GM13976 (cell line): ENCODE measurements at regions not wholly inside any gene's neighbourhood (a gene's known extent, or its start where the extent isn't known, plus 50 kb on each side); places are given as distances from the start of the nearest gene placed in this dataset.

Source experiments
- DNase-seq: peaks from one replicate; pipeline ENCODE4 v3.0.0; 2012; ENCODE audit warnings: low spot score
- in situ Hi-C: fragments of 300-500 bp; cut with MboI; formaldehyde crosslinking; loops from one replicate; pipeline ENCODE4 v1.12.0; 2022; ENCODE audit warnings: low sequenced_read_pairs, mixed read lengths, inconsistent platforms; ENCODE audit not compliant: unreplicated experiment
- TF ChIP-seq, protein P1 (sequence below): IDR thresholded peaks from 2 replicates; pipeline ENCODE4 v1.5.1; 2012; ENCODE audit warnings: borderline replicate concordance, mild to moderate bottlenecking; ENCODE audit not compliant: insufficient read depth; ENCODE audit errors: extremely low read depth, missing control alignments, control extremely low read depth

DNA sequence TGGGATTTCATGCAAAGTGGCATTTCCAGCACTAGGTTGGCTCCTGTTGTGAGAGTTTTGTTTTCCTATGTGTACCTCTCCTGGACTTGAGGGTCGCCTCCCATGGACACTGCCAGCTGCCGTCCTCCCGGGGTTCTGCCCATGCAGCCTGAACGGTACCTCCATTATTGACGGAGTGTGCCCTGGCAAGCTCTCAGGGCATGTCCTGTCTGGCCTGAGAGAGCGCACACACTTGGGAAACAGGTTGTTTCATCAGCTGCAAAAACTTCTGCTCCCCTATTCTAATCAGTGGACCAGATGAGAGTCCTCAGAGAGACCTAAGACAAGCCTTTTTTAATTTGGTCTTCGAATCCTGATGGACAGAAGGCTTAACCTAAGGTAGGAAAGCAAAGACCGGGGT is 56.6 kb upstream of the HOPX start:
- DNase-seq, result no peak

DNA sequence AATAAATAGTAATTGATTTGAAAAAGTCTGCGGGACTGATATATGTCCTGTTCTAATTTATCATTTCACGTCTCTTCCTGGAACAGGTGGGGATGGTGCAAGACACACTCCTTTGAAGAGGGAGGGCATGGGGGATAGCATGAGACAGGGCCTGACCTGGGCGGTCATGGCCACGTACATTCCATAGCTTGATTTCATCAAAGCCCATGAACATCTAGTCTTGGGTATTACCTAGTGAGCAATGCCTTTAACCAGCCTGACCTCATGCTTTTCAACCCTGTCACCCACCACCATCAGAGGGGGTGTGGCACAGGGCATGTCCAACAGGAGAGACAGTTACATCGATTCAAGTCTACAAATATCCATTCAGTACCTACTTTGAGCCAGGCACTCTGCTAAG is 52.3 kb upstream of the HOPX start:
- in situ Hi-C loops, result no loop called here
- TF ChIP-seq, protein P1, sequence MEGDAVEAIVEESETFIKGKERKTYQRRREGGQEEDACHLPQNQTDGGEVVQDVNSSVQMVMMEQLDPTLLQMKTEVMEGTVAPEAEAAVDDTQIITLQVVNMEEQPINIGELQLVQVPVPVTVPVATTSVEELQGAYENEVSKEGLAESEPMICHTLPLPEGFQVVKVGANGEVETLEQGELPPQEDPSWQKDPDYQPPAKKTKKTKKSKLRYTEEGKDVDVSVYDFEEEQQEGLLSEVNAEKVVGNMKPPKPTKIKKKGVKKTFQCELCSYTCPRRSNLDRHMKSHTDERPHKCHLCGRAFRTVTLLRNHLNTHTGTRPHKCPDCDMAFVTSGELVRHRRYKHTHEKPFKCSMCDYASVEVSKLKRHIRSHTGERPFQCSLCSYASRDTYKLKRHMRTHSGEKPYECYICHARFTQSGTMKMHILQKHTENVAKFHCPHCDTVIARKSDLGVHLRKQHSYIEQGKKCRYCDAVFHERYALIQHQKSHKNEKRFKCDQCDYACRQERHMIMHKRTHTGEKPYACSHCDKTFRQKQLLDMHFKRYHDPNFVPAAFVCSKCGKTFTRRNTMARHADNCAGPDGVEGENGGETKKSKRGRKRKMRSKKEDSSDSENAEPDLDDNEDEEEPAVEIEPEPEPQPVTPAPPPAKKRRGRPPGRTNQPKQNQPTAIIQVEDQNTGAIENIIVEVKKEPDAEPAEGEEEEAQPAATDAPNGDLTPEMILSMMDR, result no peak
- DNase-seq, result no peak

More for the DNA sequence above, 56.6 kb upstream of the HOPX start:
- in situ Hi-C loops, result no loop called here
- TF ChIP-seq, protein P1, result no peak

DNA sequence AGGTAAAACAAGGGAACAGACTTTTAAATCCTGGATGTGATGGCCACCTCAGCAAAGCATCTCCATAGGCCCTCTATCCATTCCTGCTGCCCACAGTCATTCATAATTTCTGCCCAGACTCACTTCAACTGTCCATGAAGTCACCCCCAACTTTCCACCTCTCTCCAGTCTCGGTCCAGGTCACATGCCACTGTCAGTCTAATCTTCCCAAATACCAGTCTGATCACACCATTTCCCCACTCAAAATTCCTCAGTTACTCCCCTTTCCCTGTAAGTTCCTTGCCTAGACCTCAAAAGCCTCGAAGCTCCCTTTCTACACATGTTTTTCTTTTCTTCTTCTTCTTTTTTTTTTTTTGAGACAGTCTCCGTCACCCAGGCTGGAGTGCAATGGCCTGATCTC is 51.2 kb upstream of the HOPX start:
- no peak for DNase-seq
- in situ Hi-C loops, result no loop called here
- TF ChIP-seq, protein P1, result no peak

DNA sequence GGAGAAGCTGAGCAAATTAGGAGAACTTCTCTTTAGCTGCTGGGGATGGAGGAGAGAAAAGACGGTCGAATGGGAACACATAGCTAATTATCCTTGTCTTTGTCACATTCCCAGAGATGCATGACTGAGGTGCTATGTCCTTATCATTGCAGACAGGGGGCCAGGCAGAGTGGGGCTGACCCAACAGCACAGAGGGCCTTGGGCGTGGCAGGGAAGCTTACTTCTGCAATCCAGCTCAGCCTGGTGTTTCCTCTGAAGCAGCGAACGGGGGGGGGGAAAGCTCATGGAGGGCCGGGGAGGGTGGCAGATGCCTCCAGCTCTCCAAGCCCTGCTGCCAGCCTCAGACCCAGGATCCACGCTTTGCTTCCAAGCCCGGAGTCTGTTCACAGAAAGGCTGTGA is 50.8 kb upstream of the HOPX start:
- TF ChIP-seq, protein P1, result no peak
- DNase-seq, result no peak
- in situ Hi-C loops, result no loop called here
